Stimulated activated naive CD4-positive, alpha-beta T cell treated with Interleukin-2 at 50 U/mL for 16 hours (primary cell): ENCODE measurements at regions not wholly inside any gene's neighbourhood (a gene's known extent, or its start where the extent isn't known, plus 50 kb on each side); places are given as distances from the start of the nearest gene placed in this dataset.

Source experiments
- DNase-seq: peaks from one replicate; lab custom pipeline; 2025; lab: John Stamatoyannopoulos, UW

DNA sequence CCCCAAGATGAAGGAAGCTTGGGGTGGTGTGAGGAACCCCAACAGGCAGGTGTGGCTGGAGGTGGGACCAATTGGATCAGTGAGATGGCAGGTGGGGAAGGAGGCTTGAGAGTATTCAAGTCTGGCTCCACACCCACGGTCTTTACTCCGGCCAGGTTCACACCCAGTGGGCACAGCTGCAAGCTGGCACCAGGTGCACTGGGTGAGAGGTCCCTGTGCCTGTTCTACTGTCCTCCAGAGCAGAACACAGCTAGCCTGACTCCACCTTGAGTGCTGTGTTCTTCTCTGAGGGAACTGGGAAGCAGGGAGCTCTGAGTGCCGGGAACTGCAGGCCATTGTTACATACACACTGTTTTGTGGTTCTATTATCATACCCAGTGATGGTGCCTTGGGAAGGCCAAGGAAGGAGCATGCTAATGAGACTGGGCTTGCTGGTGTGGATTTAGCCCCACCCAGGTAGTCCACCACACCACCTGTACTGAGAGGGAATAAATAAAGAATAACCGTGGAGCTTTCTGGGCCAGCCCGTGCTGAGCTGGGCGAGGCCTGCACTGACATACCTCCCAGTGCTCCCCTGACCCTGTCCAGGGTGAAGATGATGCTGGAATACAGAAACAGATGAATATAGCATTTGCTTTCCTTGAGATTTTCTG lies 93.4 kb downstream of the ABHD5 start:
- DNase-seq: no peak

DNA sequence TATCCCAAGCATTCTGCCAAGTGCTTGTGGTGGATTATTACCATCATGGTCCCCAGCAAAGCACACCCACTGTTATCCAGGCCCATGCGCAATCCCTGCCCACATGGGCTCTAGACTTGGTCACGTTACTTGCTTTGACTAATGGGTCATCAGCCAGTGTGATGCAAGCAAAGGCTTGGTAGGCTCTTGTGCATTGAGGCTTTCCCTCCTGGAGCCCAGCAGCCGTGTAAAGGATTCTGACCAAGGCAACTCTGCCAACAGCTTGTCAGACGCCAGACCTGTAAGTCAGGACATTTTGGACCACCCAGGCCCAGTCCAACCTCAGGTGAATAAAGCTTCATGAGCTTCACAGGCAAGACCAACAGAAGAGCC lies 93.9 kb downstream of the ABHD5 start:
- no peak for DNase-seq

- DNase-seq: no peak
These were observed 94.8 kb downstream of the ABHD5 start for GRCh38 chr3:43785551-43785950.

DNA sequence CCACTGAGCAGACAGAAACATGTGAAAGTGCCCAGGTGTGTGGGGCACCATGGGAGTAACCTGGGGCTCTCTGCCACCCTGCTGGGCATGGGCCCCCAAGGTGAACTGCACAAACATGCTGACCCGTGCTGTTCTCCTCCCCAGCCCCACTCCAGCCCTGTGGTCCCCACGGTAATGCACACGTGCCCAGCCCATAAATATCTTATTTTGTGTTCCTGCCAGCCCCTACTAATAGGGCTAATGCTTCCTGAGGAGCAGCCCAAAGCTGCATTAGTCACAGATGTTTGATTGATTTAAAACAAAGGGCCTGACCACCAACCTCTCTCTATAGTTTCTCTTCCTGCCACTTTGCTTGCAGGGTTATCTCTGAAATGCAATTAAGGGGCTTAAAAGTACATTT lies 95.4 kb downstream of the ABHD5 start:
- no peak for DNase-seq

- no peak for DNase-seq
These were observed 96.0 kb downstream of the ABHD5 start for GRCh38 chr3:43786526-43787305.

DNA sequence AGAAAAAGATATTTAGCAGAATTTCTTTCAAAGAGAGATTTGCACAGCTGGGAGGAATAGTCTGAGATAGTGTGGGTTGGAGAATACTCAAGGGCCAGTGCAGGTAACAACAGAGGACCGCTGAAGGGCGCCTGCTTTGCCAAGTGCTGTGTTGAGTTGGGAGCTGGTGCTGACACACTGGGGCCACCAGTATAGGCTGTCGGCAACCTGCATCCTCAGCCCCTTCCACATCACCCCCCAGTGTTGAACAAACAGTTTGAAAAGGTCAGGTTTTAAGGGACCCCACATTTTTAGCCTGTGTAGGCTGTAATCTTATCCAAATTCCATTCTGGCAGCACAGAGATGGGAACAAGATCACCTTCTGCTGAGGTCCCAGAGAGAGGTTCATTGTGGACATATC lies 96.6 kb downstream of the ABHD5 start:
- DNase-seq: no peak

DNA sequence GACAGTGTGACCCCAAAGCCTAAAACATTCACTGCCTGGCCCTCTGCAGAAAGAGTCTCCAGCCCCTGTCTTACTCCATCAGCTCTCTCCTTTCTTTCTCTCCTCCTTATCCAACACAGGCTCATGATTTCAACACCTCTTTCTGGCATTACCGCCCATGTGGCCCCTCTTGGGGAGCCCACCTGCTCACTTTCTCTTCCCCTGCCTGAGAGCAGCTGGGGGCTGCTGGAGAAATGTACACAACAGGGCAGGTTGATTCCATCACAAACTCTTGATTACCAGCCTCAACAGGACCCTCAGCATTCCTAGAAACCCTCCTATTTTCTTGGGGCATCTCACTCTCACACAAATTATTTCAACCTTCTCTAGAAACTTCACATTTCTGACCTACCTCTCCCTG lies 98.3 kb downstream of the ABHD5 start:
- DNase-seq: no peak

GRCh38 chr3:43790060-43790459 lies 99.3 kb downstream of the ABHD5 start:
- DNase-seq: no peak

DNA sequence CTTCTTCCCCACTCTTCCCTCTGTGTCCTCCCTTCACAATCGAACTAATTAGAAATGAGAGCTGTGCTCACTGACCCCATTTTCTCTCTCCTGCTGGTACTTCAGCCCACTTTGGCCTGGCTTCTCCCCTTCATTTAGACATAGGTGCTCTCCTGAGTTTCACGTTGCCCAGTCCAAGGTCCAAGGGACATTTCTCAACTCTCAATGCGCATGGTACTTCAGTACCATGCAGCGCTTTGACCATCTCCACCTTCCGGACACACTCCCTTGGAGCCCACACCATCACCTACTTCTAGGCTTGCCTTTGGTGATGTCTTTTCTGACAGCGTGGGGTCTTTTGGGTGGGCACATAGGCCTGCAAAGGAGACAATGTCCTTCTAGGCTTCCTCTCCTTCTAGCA lies 99.7 kb downstream of the ABHD5 start:
- DNase-seq: no peak

GRCh38 chr3:43791246-43791645 lies 100.5 kb downstream of the ABHD5 start:
- DNase-seq: no peak

DNA sequence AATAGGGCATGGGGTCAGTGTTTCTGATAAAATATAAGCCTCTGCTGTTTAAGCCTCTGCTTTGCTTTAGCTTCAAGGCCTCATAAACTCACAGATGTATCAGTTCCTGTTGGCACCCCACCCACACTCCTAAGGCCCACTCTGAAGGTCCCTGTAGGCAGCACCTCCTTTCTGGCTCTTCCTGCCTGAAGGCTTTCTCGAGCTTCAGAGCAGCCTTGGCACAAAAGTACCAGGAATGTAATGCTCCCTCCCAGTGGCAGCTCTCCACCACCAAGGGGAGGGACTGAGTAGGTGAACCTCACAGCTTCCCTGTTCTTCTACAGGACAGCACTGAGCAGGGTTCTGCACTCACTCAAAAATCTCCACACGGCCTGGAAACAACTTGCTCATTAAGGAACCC lies 102.2 kb downstream of the ABHD5 start:
- DNase-seq: no peak

GRCh38 chr3:43793648-43794372 lies 103.1 kb downstream of the ABHD5 start:
- no peak for DNase-seq

DNA sequence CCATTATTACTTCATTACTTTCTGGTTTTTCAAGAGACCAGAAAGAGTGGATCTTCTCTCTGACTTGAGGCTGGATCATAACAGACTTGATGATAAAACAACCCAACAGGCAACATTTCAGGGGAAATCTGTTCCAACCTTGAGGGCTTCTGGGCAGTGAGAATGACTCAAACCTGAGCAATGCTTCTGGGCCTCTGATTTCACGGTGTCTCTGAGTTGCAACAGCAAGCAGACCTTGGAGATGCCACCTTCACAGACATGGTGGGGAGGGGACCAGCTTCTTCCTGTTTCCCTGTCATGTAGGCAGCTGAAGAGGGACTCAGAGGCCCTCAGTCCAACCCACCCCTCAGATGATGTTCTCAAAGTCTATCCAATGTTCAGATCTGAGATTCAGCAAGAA lies 104.0 kb downstream of the ABHD5 start:
- DNase-seq: no peak

DNA sequence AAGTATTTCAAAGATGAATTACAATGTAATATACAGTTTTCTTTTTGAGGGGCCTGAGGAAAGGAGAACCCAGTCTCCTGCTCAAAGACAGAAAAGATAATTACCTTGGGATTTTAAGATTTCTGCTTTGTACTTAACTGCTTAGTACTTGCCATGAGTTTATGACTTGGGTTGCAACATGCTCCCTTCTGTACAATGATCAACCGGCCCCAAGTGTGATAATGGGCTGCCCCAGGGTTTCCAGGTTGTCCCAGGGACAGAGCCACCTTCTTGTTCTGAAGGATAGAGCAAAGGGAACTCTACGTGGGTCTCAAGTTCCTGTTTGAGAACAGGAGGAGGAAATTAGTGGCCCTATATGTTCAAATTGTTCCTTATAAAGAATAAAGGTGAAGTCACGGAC lies 104.8 kb downstream of the ABHD5 start:
- no peak for DNase-seq

- no peak for DNase-seq
These were observed 105.4 kb downstream of the ABHD5 start for GRCh38 chr3:43796041-43796596.

DNA sequence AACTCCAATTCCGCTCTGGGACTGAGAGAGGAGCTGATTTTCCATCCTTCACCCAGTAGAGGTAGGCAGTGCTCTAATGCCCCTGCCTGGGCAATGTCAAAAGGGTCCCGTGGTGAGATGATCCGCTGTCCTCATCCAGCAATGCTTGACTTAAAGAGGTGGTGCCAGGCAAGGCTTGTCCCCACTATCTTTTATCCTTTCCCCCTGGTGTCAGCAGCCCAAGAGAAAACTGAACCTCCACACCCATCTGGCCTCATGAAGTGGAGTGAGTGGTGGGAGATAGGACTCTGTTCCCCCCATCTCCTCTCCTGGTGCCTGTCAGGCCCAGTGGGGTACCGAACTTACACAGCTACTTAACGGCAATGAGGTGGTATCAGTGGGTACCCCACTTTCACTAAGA lies 107.1 kb downstream of the ABHD5 start:
- no peak for DNase-seq

GRCh38 chr3:43810797-43811196 lies 120.1 kb downstream of the ABHD5 start:
- no peak for DNase-seq

- no peak for DNase-seq
These were observed 123.7 kb downstream of the ABHD5 start for GRCh38 chr3:43814461-43814860.

DNA sequence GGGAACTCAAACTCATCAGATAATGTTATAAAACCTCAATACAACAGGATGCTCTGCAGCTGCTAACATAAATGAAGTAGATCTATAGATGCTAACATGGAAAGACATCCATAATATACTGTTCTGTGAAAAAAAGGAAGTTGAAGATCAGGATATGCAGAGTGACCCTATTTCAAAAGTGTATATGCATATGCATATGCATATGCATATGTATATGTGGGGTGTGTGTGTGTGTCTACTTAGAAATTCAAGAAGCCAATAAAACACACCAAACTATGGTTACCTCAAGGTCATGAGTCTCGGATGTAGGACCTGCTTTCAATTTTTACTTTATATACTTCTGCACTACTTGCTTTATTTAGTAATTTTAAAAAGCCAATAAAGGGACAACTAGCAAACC lies 125.6 kb downstream of the ABHD5 start:
- no peak for DNase-seq

GRCh38 chr3:43817064-43817463 lies 126.3 kb downstream of the ABHD5 start:
- no peak for DNase-seq

GRCh38 chr3:43817825-43818224 lies 127.1 kb downstream of the ABHD5 start:
- DNase-seq: no peak

GRCh38 chr3:43818229-43818628 lies 127.5 kb downstream of the ABHD5 start:
- no peak for DNase-seq
